HG02623 (cell line): ENCODE measurements at regions not wholly inside any gene's neighbourhood (a gene's known extent, or its start where the extent isn't known, plus 50 kb on each side); places are given as distances from the start of the nearest gene placed in this dataset.
"Not testable (repeated sequence)": the region's sequence is repeated elsewhere in the genome, so short reads cannot be mapped to it uniquely, and the experiment has no call there.

ENCODE experiments used
- ATAC-seq: cut with Tn5 transposase; IDR thresholded peaks from one replicate; pipeline ENCODE4 v1.9.1; 2021; ENCODE audit warnings: moderate library complexity; ENCODE audit not compliant: unreplicated experiment

GRCh38 chr7:113176180-113176579 is 57.8 kb upstream of the SMIM30 start:
- not testable (repeated sequence) for ATAC-seq

GRCh38 chr7:113175525-113176104 is 57.3 kb upstream of the SMIM30 start:
- no peak for ATAC-seq

- ATAC-seq: no peak
These were observed 54.4 kb upstream of the SMIM30 start for GRCh38 chr7:113172726-113173125.

GRCh38 chr7:113170591-113170990 is 52.2 kb upstream of the SMIM30 start:
- no peak for ATAC-seq
